LoVo (cell line): ENCODE measurements at regions not wholly inside any gene's neighbourhood (a gene's known extent, or its start where the extent isn't known, plus 50 kb on each side); places are given as distances from the start of the nearest gene placed in this dataset.

Experiments used
- DNase-seq: peaks from one replicate; pipeline ENCODE4 v3.0.0-alpha.2; 2016; ENCODE audit warnings: low spot score

DNA sequence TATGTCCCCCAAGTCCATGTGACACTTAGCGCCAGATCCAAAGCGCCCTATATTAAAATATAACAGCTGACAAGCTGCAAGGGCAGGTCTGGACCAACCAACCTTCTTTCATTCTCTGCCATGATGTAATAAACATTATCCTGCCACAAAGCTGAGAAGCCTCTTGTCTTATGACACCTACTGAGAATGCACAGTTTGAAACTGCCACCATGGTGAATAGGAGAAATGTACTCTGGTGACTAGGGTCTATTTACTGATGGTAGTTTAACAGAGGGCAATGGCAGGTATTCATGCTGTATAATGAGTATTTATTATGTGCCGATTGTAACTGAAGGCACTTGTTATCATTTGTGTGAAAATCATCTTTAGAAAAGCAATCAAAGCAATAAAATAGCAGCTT is 634.0 kb downstream of the OTOL1 start:
- DNase-seq = no peak

DNA sequence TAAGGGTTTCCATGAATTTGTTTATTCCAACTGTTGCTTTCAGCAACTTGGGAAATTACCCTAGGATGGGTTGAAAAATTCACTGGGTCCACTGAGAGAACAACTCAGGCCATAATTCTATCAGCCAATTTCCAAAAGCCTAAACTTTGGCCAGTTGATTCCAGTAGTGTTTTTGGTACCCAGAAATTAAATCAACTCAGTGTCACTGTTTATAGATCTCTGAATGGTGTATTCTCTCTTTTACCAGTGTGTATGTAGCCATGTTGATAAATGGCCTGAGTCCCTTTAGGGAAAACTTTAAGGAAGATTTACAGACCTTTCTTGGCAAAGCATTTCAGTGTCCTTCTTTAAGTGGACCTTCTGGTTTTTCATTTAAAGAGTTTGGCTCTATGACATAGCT is 636.4 kb downstream of the OTOL1 start:
- DNase-seq = no peak

DNA sequence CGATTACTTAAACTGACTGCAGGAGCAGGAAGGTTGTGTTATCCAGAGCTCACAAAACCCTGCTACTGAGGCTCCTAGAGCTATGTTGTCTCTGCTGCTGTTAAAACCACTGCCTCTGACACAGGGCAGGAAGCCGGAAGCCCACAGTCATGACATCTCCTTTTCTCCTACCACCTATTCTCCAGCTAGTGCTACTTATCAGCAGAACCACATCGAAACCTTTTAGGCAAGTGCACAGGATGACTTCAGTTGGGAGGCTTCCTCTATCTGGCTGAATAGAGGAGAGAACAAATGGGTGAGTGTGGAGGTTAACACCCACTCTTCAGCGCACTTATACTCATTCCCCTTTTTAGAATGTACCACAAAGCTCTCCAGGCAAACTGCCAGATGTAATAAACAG is 638.0 kb downstream of the OTOL1 start:
- no peak for DNase-seq

DNA sequence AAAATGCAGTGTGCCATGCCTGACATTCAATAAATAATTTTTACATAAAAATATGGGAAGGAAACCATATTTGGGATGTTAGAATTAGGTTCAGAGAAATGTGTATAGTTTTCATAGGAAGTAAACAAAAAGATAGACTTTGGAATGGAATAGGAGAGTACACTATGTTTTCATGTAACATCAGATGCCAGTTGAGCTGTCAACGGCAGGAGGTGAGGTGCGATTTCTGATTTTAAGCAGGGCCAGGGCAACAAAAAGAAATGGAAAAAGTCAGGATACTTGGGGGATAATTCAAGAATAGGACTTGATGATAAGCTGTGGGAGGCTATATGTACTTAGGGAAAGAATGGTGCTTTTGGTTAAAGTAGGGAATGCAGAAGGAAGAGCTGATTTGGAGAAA is 639.5 kb downstream of the OTOL1 start:
- no peak for DNase-seq

DNA sequence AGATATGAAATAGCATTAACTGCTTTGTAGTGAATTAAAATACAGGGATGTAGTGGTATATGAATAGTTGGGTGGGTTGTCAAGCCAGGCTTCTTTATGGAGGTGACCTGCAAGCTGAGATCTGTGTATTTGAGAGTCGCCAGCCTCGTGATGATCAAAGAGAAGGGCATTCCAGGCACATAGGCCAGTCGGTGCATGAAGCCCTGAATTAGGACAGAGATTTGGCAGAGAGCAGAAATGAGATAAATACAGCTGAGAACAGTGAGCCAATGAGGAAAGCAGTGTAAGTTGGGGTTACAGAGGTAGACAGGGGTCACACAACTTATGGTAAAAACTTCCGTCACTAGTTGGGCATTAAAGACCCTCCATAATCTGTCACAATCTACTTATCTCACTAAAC is 641.9 kb downstream of the OTOL1 start:
- no peak for DNase-seq

DNA sequence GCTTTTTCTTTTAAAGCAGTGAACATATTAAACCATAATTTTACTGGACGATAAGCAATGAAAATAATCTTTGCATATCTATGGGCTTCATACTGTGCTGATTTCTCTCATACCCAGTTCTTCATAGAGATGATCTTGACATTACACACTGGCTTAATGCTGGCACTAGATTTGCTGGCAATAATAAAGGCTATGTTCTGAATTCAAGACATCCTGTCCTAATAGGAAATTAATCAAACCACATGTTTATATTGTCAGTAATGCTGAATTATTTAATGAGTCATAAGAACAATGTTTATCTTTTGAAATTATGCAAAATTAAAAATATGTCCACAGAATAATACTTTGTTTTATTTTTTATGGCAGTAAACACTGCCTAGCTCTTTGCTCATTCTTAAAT is 643.2 kb downstream of the OTOL1 start:
- DNase-seq = no peak

DNA sequence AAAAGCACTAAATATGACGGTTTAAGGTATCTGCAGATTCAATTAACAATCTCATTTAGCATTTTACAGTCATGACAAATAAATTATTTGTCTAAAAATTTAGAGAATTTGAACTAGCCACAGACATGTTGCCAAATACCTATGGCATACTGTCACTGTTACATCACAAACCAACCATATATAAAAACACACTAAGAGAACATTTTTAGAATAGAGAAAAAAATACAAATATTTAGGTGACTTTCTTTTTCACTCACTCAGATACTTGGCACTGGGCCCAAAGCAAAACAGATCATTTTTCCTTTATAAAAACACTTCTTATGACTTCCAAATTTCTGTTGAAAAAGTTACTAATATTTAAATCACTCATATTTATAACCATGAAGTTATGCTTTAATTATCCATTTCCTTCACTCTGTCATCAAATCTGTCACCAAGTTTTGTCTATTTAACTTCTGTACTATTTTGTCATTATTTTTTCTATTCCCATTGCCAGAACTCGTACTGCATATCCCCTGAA is 644.7 kb downstream of the OTOL1 start:
- DNase-seq = no peak

DNA sequence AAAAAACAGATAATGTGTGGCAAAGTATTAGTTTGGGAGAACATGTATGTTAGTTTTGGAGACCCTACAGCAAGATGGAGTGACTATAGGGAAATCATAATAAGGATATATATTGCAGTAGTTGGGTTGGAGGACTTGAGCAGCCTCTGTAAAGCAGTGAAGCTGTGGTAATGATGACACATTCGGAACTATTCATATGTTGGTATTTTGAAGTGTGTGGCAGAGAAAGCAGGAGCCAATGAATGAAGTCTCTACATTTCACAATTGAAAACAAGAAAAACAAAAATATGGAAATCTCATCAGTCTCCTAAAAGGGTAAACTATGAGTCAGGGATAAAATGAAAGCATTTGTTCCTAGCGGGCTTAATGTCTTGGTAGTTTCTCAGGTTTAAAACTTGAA is 645.9 kb downstream of the OTOL1 start:
- no peak for DNase-seq

DNA sequence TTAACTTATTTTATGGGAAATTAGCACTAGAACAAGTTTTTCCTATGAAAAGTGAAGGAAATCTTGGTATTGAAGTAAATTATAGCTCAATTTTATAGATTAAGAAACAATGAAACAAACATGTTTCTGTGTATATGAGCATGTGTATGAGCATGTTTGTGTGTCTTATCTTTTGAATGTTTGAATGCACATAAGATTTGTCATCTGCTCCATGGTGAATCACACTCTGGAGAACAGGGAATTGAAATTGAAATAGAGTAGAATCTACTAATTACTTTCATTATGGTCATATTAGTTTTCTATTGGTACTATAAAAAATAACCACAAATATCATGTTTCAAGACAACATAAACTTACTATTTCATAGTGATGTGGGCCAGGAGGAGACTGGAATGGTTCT is 646.6 kb downstream of the OTOL1 start:
- DNase-seq = no peak

DNA sequence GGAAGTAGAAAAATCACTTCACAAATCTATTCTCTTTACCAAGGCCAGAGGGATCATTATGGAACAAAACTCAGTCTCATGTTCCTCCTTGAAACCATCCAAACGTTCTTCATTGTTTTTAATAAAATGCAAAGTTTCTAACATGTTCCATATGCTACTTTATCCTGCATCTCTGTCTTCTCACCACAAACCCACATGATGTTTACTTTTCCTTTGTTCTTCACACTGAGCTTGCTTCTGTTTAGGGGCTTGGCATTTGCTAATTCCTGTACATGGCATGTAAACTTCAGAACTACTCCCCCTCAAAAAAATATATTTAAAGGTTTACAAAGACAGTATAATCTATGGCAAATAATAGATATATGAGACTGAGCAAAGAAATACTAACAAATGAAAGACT is 651.4 kb downstream of the OTOL1 start:
- DNase-seq = no peak

DNA sequence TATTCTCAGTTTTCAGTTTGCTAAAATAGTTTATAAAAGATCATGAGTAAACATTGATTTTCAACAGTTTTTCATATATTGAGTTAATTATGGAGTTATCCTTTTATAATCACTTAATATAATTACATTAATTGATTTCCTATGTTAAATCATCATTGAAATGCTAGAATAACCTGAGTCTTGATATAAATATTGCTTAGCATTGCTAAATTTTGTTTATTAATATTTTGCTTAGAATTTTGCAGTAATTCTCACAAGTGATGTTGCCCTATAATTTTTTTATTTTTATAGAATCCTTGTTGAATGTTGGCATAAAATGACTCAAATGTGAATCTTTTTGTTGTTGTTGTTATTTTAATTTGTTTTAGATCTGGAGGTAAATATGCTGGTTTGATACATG is 654.2 kb downstream of the OTOL1 start:
- no peak for DNase-seq

DNA sequence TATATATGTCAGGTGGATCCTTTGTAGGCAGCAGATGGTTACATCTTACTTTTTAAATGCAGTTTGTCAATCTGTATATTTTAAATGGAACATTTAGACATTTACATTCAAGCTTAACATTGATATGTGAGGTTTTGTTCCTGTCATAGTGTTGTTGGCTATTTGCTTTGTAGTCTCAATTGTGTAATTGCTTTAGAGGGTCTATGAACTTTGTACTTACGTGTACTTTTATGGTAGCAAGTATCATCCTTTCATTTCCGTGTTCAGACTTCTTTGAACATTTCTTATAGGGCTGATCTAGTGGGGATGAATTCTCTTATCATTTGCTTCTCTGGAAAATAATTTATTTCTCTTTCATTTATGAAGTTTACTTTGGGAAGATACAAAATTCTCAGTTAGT is 656.0 kb downstream of the OTOL1 start:
- DNase-seq = no peak

DNA sequence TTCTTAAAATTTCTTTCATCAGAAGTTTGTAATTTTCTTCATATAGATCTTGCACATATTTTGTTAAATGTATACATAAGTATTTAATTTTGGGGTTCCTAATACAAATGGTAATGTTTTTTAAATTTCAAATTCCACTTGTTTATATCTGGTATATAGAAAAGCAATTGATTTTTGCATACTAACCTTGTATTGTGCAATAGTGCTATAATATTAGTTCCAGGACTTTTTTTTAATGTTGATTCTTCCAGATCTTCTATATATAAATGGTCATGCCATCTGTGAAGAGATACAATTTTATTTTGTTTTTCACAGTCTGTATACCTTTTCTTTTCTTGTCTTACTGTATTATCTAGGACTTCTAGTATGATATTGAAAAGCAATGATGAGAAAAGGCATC is 665.0 kb downstream of the OTOL1 start:
- no peak for DNase-seq

DNA sequence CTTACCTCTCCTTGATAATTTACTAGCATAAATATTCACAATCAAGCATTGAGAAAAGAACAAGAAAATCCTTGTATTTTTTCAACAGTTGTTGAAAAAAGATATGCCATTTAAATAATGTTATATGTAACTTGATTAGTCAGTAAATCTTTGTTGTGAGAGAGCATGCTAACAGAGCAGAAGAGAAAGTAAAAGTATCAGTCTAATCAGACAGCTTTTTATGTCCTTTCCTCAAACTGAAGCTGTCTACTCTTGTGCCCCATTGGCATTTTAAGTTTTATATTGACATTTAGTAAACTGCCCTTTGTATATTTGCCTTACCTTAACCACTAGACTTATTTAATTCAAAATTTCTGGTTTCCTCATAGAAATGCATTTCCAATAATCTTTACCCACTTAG is 668.7 kb downstream of the OTOL1 start:
- no peak for DNase-seq

DNA sequence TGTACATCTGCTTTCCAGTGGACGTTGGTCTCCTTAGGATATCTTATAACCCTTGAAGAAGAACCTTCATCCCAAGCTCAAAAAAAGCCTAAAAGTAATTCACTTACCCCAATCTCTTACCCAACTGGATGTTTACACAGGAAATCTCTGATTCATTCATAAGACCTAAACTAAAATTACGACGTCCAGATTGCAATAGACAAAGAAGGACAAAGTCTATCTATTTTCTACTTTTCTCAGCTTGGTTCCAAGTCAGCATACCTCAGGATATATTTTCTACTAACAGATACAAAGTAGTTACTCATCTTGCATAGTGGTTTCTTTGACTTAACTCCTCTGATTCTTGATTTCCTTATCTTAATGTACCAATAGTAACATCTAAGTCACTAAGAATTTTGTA is 669.9 kb downstream of the OTOL1 start:
- no peak for DNase-seq

DNA sequence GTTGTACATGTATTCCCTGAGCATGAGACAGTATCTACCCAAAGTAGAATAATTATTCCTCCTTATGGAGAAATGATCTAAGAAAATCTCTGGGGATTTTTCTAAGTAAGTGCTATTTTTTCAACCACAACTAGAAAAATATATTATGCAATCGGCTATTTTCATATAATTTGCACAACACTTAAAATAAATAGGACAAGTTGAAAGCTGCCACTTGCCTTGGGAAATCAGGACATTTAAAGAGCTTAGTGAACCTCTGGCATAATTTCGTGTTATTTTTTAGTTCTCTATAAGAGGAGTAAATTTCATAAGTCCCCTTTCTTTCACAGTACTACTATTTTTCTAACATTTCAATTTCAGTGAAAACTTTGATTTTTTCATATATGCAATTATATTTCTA is 672.1 kb downstream of the OTOL1 start:
- DNase-seq = no peak

DNA sequence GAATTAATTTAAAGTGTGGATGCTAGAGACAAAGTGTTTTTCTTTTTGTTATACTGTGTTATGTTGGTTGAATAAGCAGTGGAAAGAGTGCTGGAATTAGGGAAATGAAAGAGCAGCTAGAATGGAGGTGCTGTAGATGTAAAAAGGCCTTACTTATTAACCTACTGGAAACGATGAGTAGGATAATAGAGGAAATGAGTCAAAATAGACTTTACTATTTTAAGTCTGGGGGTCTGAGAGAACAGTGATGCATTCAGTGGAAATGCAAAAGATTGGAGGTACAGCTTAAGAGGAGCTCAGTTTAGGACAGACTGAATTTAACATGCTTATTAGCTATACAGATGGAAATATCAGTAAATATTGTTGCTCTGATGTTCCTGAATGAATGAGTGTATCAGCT is 674.0 kb downstream of the OTOL1 start:
- no peak for DNase-seq

DNA sequence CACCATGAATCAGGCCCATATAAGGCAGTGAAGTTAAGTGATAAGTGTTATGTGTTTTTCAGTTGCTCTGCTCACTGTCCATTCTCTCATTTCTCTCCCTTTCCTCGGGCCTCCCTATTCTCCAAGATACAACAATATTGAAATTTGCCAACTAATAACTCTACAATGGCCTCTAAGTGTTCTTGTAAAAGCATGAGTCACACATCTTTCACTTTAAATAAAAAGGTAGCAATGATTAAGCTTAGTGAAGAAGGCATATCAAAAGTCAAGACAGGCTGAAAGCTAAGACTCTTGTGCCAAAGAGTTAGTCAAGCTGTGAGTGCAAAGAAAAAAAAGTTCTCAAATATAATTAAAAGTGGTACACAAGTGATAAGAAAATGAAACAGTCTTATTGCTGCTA is 675.4 kb downstream of the OTOL1 start:
- DNase-seq = no peak

DNA sequence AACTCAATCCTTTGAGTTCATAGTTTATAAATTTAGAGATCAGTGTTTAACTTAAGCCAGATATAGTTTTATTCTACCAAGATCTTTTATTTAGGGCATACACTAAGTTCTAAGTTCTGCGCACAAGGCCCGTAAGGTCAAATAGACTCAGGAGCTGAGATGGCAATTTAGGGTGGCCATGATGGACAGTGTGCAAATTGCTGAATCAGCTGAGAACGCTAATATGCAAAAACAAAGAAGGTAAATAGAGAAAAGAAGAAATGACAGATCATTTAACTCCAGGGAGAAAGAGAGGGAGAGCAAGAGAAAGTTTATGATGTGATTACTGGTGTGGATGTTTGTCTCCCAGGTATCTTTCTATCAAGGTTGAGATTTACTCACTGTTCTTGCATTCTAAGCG is 678.5 kb downstream of the OTOL1 start:
- no peak for DNase-seq

DNA sequence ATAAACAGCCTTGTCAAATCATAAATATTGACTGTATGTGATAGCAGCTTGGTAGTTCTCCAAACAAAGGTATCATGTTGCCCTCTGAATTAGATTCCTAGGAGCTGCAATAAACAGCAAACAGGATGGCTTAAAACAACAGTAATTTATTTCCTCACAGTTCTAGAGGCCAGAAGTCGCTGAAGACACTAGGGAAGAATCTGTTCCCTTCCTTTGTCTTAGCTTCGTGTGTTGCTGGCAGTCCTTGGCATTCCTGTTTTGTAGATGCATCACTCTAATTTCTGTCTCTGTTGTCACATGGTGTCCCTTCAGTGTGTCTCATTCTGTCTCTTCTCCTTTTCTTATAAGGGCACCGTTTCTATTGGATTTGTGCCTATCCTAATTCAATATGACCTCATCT is 679.3 kb downstream of the OTOL1 start:
- DNase-seq = no peak

DNA sequence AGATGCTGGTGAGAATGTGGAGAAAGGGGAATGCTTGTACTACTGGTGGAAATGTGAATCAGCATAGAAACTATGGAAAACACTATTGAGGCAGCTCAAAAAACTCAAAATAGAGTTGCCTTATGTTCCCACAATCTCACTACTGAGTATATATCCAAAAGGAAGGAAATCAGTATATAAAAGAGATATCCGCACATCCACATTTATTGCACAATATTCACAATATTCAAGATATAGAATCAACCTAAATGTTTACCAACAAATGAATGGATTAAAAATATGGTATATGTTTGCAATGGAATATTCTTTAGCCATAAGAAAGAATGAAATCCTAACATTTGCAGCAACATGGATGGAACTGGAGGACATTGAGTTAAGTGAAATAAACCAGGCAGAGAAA is 686.8 kb downstream of the OTOL1 start:
- no peak for DNase-seq

DNA sequence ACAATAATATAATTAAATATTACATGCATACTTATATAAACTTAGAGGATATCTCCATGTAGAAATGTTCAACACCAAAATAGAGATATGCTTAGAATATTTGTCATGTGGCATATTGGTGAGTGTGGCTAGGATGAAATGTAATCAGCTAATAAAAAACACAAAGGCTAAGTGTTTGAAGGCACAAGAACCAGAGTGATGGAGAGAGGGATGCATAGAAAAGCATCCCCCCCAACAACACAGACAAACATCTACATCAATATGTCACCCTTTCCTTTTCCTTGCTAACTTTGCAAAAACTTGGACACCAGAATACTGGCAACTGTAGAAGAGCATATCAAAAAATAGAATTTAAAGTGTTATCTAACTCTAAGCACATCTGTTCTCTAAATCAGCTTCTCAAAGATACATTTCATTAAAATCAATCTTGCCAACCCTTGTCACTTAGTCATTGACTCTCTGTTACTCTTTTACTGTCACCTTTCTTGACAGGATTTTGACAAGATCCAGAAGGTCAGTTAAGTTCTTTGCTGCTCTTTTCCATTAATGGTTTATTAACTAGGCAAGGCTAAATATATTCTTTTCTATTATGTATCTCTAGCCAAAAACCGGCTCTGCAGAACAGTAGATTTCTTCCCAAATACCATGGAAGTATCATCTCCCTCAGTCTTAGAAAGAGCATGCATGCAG is 695.9 kb downstream of the OTOL1 start:
- DNase-seq = no peak

DNA sequence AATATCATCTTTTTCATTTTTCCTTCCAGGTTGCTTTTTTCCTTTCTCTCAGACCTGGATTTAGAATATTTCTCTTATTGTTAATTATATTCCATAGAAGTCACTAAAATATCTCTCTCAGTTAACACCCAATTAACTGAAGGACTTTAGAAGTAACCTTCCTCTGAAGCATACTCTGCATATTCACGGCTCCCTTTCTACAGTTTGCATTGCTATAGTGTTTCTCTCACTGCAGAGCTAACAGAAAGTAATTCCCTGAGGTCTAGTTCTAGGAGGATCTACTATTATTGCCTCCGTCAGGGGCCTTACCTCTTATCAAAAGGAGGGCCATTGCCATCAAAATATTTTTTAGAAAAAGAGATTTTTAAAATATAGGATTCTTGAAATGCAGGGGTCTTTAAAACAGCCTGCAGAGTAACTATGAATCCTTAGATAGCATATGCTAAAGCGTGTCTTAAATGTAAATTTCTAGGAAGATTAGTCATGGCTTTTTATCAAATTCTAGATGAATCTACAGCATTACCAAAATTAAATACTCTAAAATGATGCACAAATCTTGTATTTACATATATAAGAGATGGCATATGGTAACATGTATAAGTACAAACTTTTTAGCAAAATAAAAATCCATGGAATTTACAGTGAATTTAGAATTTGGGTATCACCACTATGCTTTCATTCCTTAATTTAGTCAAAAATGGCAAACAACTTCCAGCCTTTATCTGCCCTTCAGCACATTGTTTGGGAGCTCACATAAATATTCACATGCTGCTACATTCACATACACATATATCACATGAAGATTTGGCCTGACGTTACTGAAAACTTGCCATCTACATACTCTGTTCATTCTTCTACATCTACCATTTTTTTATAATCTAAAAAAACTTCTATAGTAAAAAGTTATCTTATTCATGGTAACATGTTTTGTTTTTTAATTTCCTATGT is 696.8 kb downstream of the OTOL1 start:
- DNase-seq = no peak
